Neural cell (in vitro differentiated cells): ENCODE measurements at regions not wholly inside any gene's neighbourhood (a gene's known extent, or its start where the extent isn't known, plus 50 kb on each side); places are given as distances from the start of the nearest gene placed in this dataset.

Experiments used
- H2AFZ ChIP-seq: fragments of 200-600, 300-800 bp; sonication (generic), shearing (Covaris generic); 2 replicates; pipeline ENCODE4 v1.6.0; 2014; ENCODE audit warnings: low read depth, mild to moderate bottlenecking, antibody characterized with exemption, low read length, moderate library complexity
- H3F3A ChIP-seq: fragments of 200-600 bp; shearing (Covaris generic); 2 replicates; pipeline ENCODE4 v1.6.1; 2016; ENCODE audit warnings: mild to moderate bottlenecking, moderate library complexity, mixed read lengths, antibody characterized with exemption, low read length; ENCODE audit not compliant: insufficient read depth, poor library complexity, severe bottlenecking
- H3K27ac ChIP-seq: fragments of 200-600, 300-800 bp; sonication (generic), shearing (Covaris generic); 2 replicates; pipeline ENCODE4 v1.5.1; 2014; ENCODE audit warnings: mild to moderate bottlenecking, low read length, moderate library complexity
- H3K27me3 ChIP-seq: fragments of 300-800, 200-600 bp; sonication (generic), shearing (Covaris generic); 2 replicates; pipeline ENCODE4 v1.6.0; 2014; ENCODE audit warnings: mild to moderate bottlenecking, low read depth, low read length, moderate library complexity; ENCODE audit not compliant: insufficient read depth
- H3K36me3 ChIP-seq: fragments of 300-800, 200-600 bp; sonication (generic), shearing (Covaris generic); 2 replicates; pipeline ENCODE4 v1.5.1; 2014; ENCODE audit warnings: mild to moderate bottlenecking, antibody characterized with exemption, low read length, moderate library complexity; ENCODE audit not compliant: insufficient read depth
- H3K4me2 ChIP-seq: fragments of 300-800, 200-600 bp; sonication (generic), shearing (Covaris generic); 2 replicates; pipeline ENCODE4 v1.6.0; 2014; ENCODE audit warnings: mild to moderate bottlenecking, low read length
- H3K4me3 ChIP-seq: fragments of 300-800, 200-600 bp; sonication (generic), shearing (Covaris generic); 2 replicates; pipeline ENCODE4 v1.5.1; 2014; ENCODE audit warnings: mild to moderate bottlenecking, low read length, moderate library complexity
- H3K79me2 ChIP-seq: fragments of 200-600 bp; shearing (Covaris generic); replicated peaks from 2 replicates; pipeline ENCODE4 v1.6.0; 2014; ENCODE audit warnings: mild to moderate bottlenecking, low read length, moderate library complexity; ENCODE audit not compliant: insufficient read depth
- H3K9ac ChIP-seq: fragments of 300-800, 200-600 bp; sonication (generic), shearing (Covaris generic); 2 replicates; pipeline ENCODE4 v1.6.1; 2016; ENCODE audit warnings: mild to moderate bottlenecking, low read length, mixed read lengths
- H3K9me2 ChIP-seq: fragments of 200-600 bp; shearing (Covaris generic); 2 replicates; pipeline ENCODE4 v1.6.1; 2016; ENCODE audit warnings: mild to moderate bottlenecking, low read length, mixed read lengths; ENCODE audit not compliant: insufficient read depth
- H3K9me3 ChIP-seq: fragments of 200-600, 300-800 bp; sonication (generic), shearing (Covaris generic); 2 replicates; pipeline ENCODE4 v1.6.1; 2016; ENCODE audit warnings: mild to moderate bottlenecking, mixed run types, low read length, moderate library complexity, mixed read lengths
- H4K20me1 ChIP-seq: fragments of 200-600 bp; shearing (Covaris generic); 2 replicates; pipeline ENCODE4 v1.6.1; 2016; ENCODE audit warnings: mild to moderate bottlenecking, mixed run types; ENCODE audit not compliant: insufficient read depth
- CTCF ChIP-seq: fragments of 450-650 bp; IDR thresholded peaks from 2 replicates; pipeline ENCODE4 v1.5.1; 2014; ENCODE audit warnings: antibody characterized with exemption, mild to moderate bottlenecking, moderate library complexity; ENCODE audit not compliant: poor library complexity, severe bottlenecking
- EP300 ChIP-seq: fragments of 450-650 bp; conservative IDR thresholded peaks from 2 replicates; pipeline ENCODE4 v1.6.1; 2014; ENCODE audit warnings: antibody characterized with exemption, mild to moderate bottlenecking, moderate library complexity; ENCODE audit not compliant: poor library complexity, severe bottlenecking
- EZH2 ChIP-seq: fragments of 200-600, 300-800 bp; shearing (Covaris generic), sonication (generic); IDR thresholded peaks from 2 replicates; pipeline ENCODE4 v1.6.1; 2014; ENCODE audit warnings: antibody characterized with exemption, low read length, borderline replicate concordance, mild to moderate bottlenecking; ENCODE audit not compliant: insufficient read depth, poor library complexity, severe bottlenecking
- MXI1 ChIP-seq: fragments of 450-650 bp; conservative IDR thresholded peaks from 2 replicates; pipeline ENCODE4 v1.6.1; 2014; ENCODE audit warnings: antibody characterized with exemption, mild to moderate bottlenecking; ENCODE audit not compliant: poor library complexity, severe bottlenecking
- POLR2AphosphoS5 ChIP-seq: IDR thresholded peaks from 2 replicates; pipeline ENCODE4 v1.6.1; 2012
- RAD21 ChIP-seq: fragments of 450-650 bp; conservative IDR thresholded peaks from 2 replicates; pipeline ENCODE4 v1.6.1; 2014; ENCODE audit warnings: antibody characterized with exemption, mild to moderate bottlenecking, moderate library complexity
- REST ChIP-seq: IDR thresholded peaks from 2 replicates; pipeline ENCODE4 v1.6.1; 2012; ENCODE audit warnings: borderline replicate concordance
- SMC3 ChIP-seq: fragments of 450-650 bp; conservative IDR thresholded peaks from 2 replicates; pipeline ENCODE4 v1.6.1; 2014; ENCODE audit warnings: antibody characterized with exemption, mild to moderate bottlenecking, moderate library complexity; ENCODE audit not compliant: poor library complexity
- TAF1 ChIP-seq: IDR thresholded peaks from 2 replicates; pipeline ENCODE4 v1.6.1; 2012; ENCODE audit warnings: low read depth

GRCh38 chr10:90396721-90397120 lies 461.1 kb downstream of the HTR7 start:
- H3K9me2 ChIP-seq: no peaks in the 10 kb centered on the region
- no peaks in the 10 kb centered on the region for H3K9me3 ChIP-seq
- H3K9ac ChIP-seq: no peak overlapping the region
- no peak overlapping the region for H3K4me2 ChIP-seq
- no peaks in the 10 kb centered on the region for H3F3A ChIP-seq
- no peak overlapping the region for H3K27ac ChIP-seq
- no peak overlapping the region for H3K4me3 ChIP-seq
- TF ChIP-seq RAD21: no peak
- TF ChIP-seq EP300: no peak
- TF ChIP-seq CTCF: no peak
- no peak for TF ChIP-seq TAF1
- no peak for TF ChIP-seq SMC3
- no peak for TF ChIP-seq POLR2AphosphoS5
- no peak for TF ChIP-seq REST
- no peak for TF ChIP-seq MXI1
- H3K79me2 ChIP-seq: no peaks in the 10 kb centered on the region
- no peaks in the 10 kb centered on the region for H3K36me3 ChIP-seq
- H2AFZ ChIP-seq: no peak overlapping the region
- no peaks in the 10 kb centered on the region for H4K20me1 ChIP-seq
- no peaks in the 10 kb centered on the region for H3K27me3 ChIP-seq

GRCh38 chr10:90398566-90398965 lies 459.3 kb downstream of the HTR7 start:
- H3K9me3 ChIP-seq: no peaks in the 10 kb centered on the region
- no peaks in the 10 kb centered on the region for H3K36me3 ChIP-seq
- no peaks in the 10 kb centered on the region for H3F3A ChIP-seq
- no peaks in the 10 kb centered on the region for H3K79me2 ChIP-seq
- no peaks in the 10 kb centered on the region for H3K9me2 ChIP-seq
- H3K4me2 ChIP-seq: no peak overlapping the region
- TF ChIP-seq TAF1: no peak
- no peak for TF ChIP-seq REST
- TF ChIP-seq MXI1: no peak
- no peak for TF ChIP-seq SMC3
- TF ChIP-seq CTCF: no peak
- no peak for TF ChIP-seq POLR2AphosphoS5
- TF ChIP-seq EP300: no peak
- TF ChIP-seq EZH2: no peak
- no peak for TF ChIP-seq RAD21
- H3K27me3 ChIP-seq: no peaks in the 10 kb centered on the region
- no peaks in the 10 kb centered on the region for H4K20me1 ChIP-seq
- H2AFZ ChIP-seq: no peak overlapping the region
- no peak overlapping the region for H3K9ac ChIP-seq
- H3K4me3 ChIP-seq: no peak overlapping the region
- no peak overlapping the region for H3K27ac ChIP-seq
